ENCODE measurements at regions not wholly inside any gene's neighbourhood (a gene's known extent, or its start where the extent isn't known, plus 50 kb on each side); places are given as distances from the start of the nearest gene placed in this dataset.

DNA sequence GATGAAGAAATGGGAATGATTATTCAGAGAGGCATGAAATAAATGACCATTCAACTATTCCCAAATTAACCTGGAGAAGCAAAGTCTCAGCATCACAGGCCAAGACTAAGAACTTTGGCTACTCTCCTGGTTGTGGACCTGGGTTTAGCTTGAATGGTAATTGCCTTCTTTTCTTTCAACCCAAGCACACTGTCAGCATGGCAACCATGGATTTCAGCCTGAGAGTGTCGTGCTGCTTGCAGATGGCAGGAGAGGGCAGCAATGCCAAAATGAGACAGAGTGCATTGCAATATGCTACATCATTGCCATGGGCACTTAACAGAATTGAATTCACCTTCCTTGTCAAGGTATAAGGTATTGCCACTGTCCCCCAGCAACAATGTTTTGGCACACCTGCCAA, 767.2 kb downstream of the REEP3 start:
- TF ChIP-seq, protein P1, sequence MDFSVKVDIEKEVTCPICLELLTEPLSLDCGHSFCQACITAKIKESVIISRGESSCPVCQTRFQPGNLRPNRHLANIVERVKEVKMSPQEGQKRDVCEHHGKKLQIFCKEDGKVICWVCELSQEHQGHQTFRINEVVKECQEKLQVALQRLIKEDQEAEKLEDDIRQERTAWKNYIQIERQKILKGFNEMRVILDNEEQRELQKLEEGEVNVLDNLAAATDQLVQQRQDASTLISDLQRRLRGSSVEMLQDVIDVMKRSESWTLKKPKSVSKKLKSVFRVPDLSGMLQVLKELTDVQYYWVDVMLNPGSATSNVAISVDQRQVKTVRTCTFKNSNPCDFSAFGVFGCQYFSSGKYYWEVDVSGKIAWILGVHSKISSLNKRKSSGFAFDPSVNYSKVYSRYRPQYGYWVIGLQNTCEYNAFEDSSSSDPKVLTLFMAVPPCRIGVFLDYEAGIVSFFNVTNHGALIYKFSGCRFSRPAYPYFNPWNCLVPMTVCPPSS (IDR thresholded peaks at IDR 0.05) = no peak
- no peak for TF ChIP-seq NCOR1 (IDR thresholded peaks at IDR 0.05; ENCODE audit: borderline replicate concordance, low read length)
- no peak for TF ChIP-seq EEA1 (CRISPR knock-in tag; IDR thresholded peaks at IDR 0.05; ENCODE audit: borderline replicate concordance)
- TF ChIP-seq ZNF788 (CRISPR knock-in tag; IDR thresholded peaks at IDR 0.05; ENCODE audit: borderline replicate concordance) = no peak
- TF ChIP-seq, protein P2, sequence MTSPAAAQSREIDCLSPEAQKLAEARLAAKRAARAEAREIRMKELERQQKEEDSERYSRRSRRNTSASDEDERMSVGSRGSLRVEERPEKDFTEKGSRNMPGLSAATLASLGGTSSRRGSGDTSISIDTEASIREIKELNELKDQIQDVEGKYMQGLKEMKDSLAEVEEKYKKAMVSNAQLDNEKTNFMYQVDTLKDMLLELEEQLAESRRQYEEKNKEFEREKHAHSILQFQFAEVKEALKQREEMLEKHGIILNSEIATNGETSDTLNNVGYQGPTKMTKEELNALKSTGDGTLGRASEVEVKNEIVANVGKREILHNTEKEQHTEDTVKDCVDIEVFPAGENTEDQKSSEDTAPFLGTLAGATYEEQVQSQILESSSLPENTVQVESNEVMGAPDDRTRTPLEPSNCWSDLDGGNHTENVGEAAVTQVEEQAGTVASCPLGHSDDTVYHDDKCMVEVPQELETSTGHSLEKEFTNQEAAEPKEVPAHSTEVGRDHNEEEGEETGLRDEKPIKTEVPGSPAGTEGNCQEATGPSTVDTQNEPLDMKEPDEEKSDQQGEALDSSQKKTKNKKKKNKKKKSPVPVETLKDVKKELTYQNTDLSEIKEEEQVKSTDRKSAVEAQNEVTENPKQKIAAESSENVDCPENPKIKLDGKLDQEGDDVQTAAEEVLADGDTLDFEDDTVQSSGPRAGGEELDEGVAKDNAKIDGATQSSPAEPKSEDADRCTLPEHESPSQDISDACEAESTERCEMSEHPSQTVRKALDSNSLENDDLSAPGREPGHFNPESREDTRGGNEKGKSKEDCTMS (CRISPR knock-in tag; conservative IDR thresholded peaks at IDR 0.05) = no peak
- no peak for TF ChIP-seq IRX3 (CRISPR knock-in tag; IDR thresholded peaks at IDR 0.05; ENCODE audit: borderline replicate concordance, low read depth)
- TF ChIP-seq AKAP8 (CRISPR knock-in tag; IDR thresholded peaks at IDR 0.05) = no peak
- TF ChIP-seq NR3C1 (CRISPR knock-in tag; IDR thresholded peaks at IDR 0.05) = no peak
- TF ChIP-seq, protein P3, sequence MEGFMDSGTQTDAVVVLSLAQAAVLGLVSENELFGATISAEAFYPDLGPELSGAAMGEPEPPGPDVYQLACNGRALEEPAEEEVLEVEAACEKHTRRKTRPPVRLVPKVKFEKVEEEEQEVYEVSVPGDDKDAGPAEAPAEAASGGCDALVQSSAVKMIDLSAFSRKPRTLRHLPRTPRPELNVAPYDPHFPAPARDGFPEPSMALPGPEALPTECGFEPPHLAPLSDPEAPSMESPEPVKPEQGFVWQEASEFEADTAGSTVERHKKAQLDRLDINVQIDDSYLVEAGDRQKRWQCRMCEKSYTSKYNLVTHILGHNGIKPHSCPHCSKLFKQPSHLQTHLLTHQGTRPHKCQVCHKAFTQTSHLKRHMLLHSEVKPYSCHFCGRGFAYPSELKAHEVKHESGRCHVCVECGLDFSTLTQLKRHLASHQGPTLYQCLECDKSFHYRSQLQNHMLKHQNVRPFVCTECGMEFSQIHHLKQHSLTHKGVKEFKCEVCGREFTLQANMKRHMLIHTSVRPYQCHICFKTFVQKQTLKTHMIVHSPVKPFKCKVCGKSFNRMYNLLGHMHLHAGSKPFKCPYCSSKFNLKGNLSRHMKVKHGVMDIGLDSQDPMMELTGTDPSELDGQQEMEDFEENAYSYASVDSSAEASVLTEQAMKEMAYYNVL (CRISPR knock-in tag; IDR thresholded peaks at IDR 0.05; ENCODE audit: borderline replicate concordance) = no peak
- no peak for TF ChIP-seq GPN1 (CRISPR knock-in tag; IDR thresholded peaks at IDR 0.05; ENCODE audit: borderline replicate concordance)
- no peak for TF ChIP-seq HDAC6 (IDR thresholded peaks at IDR 0.05; ENCODE audit: low read depth, low read length)
- no peak for TF ChIP-seq ZNF180 (CRISPR knock-in tag; IDR thresholded peaks at IDR 0.05; ENCODE audit: borderline replicate concordance, low read depth)
- TF ChIP-seq NR2C2 (CRISPR knock-in tag; IDR thresholded peaks at IDR 0.05; ENCODE audit: borderline replicate concordance) = no peak
- no peak for TF ChIP-seq POLR2A (IDR thresholded peaks at IDR 0.05; ENCODE audit: insufficient read depth in 1 of 2, low read depth in 2 of 2, low read length in 2 of 2)
- no peak for TF ChIP-seq JDP2 (CRISPR knock-in tag; IDR thresholded peaks at IDR 0.05; ENCODE audit: borderline replicate concordance)
- TF ChIP-seq, protein P4, sequence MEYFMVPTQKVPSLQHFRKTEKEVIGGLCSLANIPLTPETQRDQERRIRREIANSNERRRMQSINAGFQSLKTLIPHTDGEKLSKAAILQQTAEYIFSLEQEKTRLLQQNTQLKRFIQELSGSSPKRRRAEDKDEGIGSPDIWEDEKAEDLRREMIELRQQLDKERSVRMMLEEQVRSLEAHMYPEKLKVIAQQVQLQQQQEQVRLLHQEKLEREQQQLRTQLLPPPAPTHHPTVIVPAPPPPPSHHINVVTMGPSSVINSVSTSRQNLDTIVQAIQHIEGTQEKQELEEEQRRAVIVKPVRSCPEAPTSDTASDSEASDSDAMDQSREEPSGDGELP (IDR thresholded peaks at IDR 0.05; ENCODE audit: borderline replicate concordance, low read depth) = no peak
- no peak for TF ChIP-seq CENPT (CRISPR knock-in tag; IDR thresholded peaks at IDR 0.05; ENCODE audit: low read depth)
- no peak for TF ChIP-seq FOXJ3 (CRISPR knock-in tag; IDR thresholded peaks at IDR 0.05; ENCODE audit: borderline replicate concordance)
- no peak for TF ChIP-seq ASH2L (IDR thresholded peaks at IDR 0.05; ENCODE audit: insufficient read length, low read depth, low read length)
- no peak for TF ChIP-seq IKZF4 (CRISPR knock-in tag; IDR thresholded peaks at IDR 0.05; ENCODE audit: borderline replicate concordance, low read depth, not compliant biosample characterization)
- BruUV-seq (replicated peaks) = no TSS peak

More for the DNA sequence above, 767.2 kb downstream of the REEP3 start:
- Histone ChIP-seq H3K9me3 (ENCODE audit: low read length) (no peaks in the 10 kb centered on the region), H2AFZ (ENCODE audit: low read length) (no peak overlapping the region), H3K4me2 (ENCODE audit: low read depth, low read length) (no peak overlapping the region), H3K36me3 (replicated peaks in 1 of 2; ENCODE audit: control insufficient read depth in 1 of 2, insufficient read depth in 2 of 2, low read length in 2 of 2) (no peaks in the 10 kb centered on the region), H3K4me3 (replicated peaks in 1 of 3; ENCODE audit: insufficient read depth in 1 of 3, low read depth in 2 of 3, low read length in 3 of 3) (no peak overlapping the region), H3K9ac (ENCODE audit: insufficient read depth, low read depth, low read length) (no peak overlapping the region), H4K20me1 (ENCODE audit: insufficient read depth, low read length) (no peaks in the 10 kb centered on the region), H3K79me2 (ENCODE audit: insufficient read depth, low read length) (no peaks in the 10 kb centered on the region), H3K27me3 (ENCODE audit: control insufficient read depth in 1 of 2, insufficient read depth in 2 of 2, low read length in 2 of 2) (no peaks in the 10 kb centered on the region), H3K4me1 (ENCODE audit: insufficient read depth, low read length) (no peaks in the 10 kb centered on the region), H3K27ac (ENCODE audit: extremely low read length, insufficient read depth, low read length) (no peak overlapping the region)
- ATAC-seq (no peak), FAIRE-seq (no peak), DNase-seq (ENCODE audit: low spot score) (no peak)
- intact Hi-C loops (cut with micrococcal nuclease; ENCODE audit: unreplicated experiment) (no loop called here), in situ Hi-C loops (cut with HindIII; ENCODE audit: extremely low pct_ligation_motif_present, low pct_unique_long_range_greater_than_20kb) (no loop called here)
- ChIA-PET POLR2A (no interaction called here), CTCF (ENCODE audit: low intra/inter-chr PET ratio, low total read pairs) (no interaction called here)
- WGBS (ENCODE audit: low lambda C conversion rate) = 0% methylated on average over 1 of the region's 1 CpG

Measured in HepG2 (cell line).